Upper lobe of left lung (tissue), 4 donors: ENCODE measurements at regions not wholly inside any gene's neighbourhood (a gene's known extent, or its start where the extent isn't known, plus 50 kb on each side); places are given as distances from the start of the nearest gene placed in this dataset.

Experiments
- POLR2A ChIP-seq, 4 donors: fragments of 450-650 bp; IDR thresholded peaks; one replicate each; pipeline ENCODE4 v1.5.1; 2016 to 2017; ENCODE audit warnings: antibody characterized with exemption in 4 of 4, mild to moderate bottlenecking in 2 of 4
- POLR2AphosphoS5 ChIP-seq, 2 donors: sonication (generic); formaldehyde crosslinking; IDR thresholded peaks; one replicate each; pipeline ENCODE4 v1.5.1; 2017; ENCODE audit warnings: antibody characterized with exemption in 2 of 2
- TF ChIP-seq, protein P1 (sequence below), 6 experiments: fragments of 450-650 bp in 4 of 6; fragments of 200-600 bp in 2 of 6; sonication (generic) in 2 of 6; IDR thresholded peaks; one replicate each; pipeline ENCODE4 v1.5.1; 2016 to 2019; ENCODE audit warnings: antibody characterized with exemption in 6 of 6

DNA sequence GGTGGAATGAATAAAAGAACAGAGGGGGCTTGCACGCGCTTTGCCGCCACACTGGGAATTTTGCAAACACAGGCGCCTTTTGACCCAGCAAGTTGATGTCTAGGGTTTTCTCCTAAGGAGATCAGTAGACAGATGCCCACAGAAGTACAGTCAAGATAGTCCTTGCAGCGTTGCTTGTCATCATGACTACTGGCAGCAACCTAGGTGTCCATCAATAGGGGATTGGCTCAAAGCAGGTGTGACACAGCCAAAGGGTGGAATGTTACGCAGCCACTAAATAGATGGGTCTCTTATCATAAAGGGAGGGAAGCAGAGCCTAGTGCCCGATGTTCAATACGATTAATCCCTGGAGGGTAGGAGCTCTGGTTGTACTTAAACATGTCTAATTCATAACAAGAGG is 63.8 kb upstream of the GGTA1 start:
- TF ChIP-seq, protein P1, sequence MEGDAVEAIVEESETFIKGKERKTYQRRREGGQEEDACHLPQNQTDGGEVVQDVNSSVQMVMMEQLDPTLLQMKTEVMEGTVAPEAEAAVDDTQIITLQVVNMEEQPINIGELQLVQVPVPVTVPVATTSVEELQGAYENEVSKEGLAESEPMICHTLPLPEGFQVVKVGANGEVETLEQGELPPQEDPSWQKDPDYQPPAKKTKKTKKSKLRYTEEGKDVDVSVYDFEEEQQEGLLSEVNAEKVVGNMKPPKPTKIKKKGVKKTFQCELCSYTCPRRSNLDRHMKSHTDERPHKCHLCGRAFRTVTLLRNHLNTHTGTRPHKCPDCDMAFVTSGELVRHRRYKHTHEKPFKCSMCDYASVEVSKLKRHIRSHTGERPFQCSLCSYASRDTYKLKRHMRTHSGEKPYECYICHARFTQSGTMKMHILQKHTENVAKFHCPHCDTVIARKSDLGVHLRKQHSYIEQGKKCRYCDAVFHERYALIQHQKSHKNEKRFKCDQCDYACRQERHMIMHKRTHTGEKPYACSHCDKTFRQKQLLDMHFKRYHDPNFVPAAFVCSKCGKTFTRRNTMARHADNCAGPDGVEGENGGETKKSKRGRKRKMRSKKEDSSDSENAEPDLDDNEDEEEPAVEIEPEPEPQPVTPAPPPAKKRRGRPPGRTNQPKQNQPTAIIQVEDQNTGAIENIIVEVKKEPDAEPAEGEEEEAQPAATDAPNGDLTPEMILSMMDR (IDR thresholded peaks at IDR 0.05), result no peak
- TF ChIP-seq POLR2AphosphoS5 (IDR thresholded peaks at IDR 0.05) (no peak), POLR2A (IDR thresholded peaks at IDR 0.05) (no peak)
